GM21526 (cell line): ENCODE measurements at regions not wholly inside any gene's neighbourhood (a gene's known extent, or its start where the extent isn't known, plus 50 kb on each side); places are given as distances from the start of the nearest gene placed in this dataset.

Experiments used
- ATAC-seq: cut with Tn5 transposase; IDR thresholded peaks from one replicate; pipeline ENCODE4 v1.9.1; 2021; ENCODE audit warnings: moderate library complexity; ENCODE audit not compliant: unreplicated experiment, low FRiP score

GRCh38 chr10:4647109-4647785 lies 178.8 kb upstream of the AKR1E2 start:
- ATAC-seq, result no peak

GRCh38 chr10:4646547-4646946 lies 179.5 kb upstream of the AKR1E2 start:
- no peak for ATAC-seq

- ATAC-seq, result no peak
These were observed 180.2 kb upstream of the AKR1E2 start for GRCh38 chr10:4645836-4646235.

GRCh38 chr10:4643471-4643870 lies 182.5 kb upstream of the AKR1E2 start:
- ATAC-seq, result no peak

GRCh38 chr10:4639960-4640359 lies 186.0 kb upstream of the AKR1E2 start:
- ATAC-seq, result no peak

GRCh38 chr10:4638099-4638498 lies 187.9 kb upstream of the AKR1E2 start:
- ATAC-seq, result no peak

- no peak for ATAC-seq
These were observed 188.3 kb upstream of the AKR1E2 start for GRCh38 chr10:4637657-4638056.

- no peak for ATAC-seq
These were observed 190.1 kb upstream of the AKR1E2 start for GRCh38 chr10:4635883-4636282.

GRCh38 chr10:4635388-4635787 lies 190.6 kb upstream of the AKR1E2 start:
- ATAC-seq, result no peak

- ATAC-seq, result no peak
These were observed 192.2 kb upstream of the AKR1E2 start for GRCh38 chr10:4633776-4634175.

- ATAC-seq, result no peak
These were observed 192.8 kb upstream of the AKR1E2 start for GRCh38 chr10:4633186-4633585.

- ATAC-seq, result no peak
These were observed 193.2 kb upstream of the AKR1E2 start for GRCh38 chr10:4632757-4633156.

GRCh38 chr10:4626919-4627318 lies 199.1 kb upstream of the AKR1E2 start:
- no peak for ATAC-seq

GRCh38 chr10:4623757-4624420 lies 202.1 kb upstream of the AKR1E2 start:
- no peak for ATAC-seq

GRCh38 chr10:4623200-4623599 lies 202.8 kb upstream of the AKR1E2 start:
- ATAC-seq, result no peak

- no peak for ATAC-seq
These were observed 203.6 kb upstream of the AKR1E2 start for GRCh38 chr10:4622384-4622783.

- no peak for ATAC-seq
These were observed 208.4 kb upstream of the AKR1E2 start for GRCh38 chr10:4617589-4617988.

- no peak for ATAC-seq
These were observed 211.0 kb upstream of the AKR1E2 start for GRCh38 chr10:4615042-4615441.

- ATAC-seq, result no peak
These were observed 216.8 kb upstream of the AKR1E2 start for GRCh38 chr10:4609251-4609650.

GRCh38 chr10:4607681-4608080 lies 218.3 kb upstream of the AKR1E2 start:
- ATAC-seq, result no peak

GRCh38 chr10:4606856-4607636 lies 219.0 kb upstream of the AKR1E2 start:
- no peak for ATAC-seq
